GM18520 (cell line): ENCODE measurements at regions not wholly inside any gene's neighbourhood (a gene's known extent, or its start where the extent isn't known, plus 50 kb on each side); places are given as distances from the start of the nearest gene placed in this dataset.

Source experiments
- ATAC-seq: cut with Tn5 transposase; IDR thresholded peaks from one replicate; pipeline ENCODE4 v1.9.1; 2021; ENCODE audit not compliant: unreplicated experiment

DNA sequence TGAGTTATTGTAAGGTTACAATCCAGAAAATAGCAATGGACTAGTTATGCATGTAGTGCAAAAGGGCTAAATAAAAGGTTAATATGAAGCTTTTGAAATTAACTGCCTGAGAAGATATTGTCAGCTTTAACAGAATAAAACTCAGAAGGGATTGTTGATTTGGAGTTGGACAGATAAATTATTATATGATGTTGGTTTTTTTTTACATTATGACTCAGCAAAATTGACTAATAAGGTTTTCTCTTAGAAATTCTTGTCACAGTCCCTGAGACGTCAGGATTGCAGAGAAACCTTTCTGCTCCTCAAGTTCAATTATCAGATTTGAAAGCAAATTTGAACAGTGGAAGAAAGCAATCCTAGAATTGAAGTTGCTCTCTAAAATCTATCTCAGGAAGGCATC, 946.9 kb downstream of the CBLN2 start:
- ATAC-seq, result no peak

DNA sequence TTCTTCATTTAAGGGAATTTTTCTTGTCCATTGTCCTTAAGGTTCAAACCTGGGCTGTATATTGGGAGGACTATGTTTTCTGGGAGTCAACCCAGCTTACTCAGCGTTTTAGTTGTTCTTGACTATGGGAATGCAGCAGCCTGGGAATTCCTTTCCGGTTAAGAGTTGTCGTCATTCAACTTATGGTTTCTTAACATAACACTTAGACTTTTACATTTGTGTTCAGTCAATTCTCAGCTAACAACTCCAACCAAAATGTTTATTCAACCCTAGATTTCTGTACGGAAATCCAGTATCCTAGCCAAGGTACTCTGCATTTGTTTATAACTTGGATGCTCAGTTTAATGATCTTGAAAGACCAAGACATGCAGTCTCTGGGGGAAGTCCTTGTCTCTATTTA, 960.9 kb downstream of the CBLN2 start:
- no peak for ATAC-seq

- no peak for ATAC-seq
Observed at GRCh38 chr18:71554686-71555085, 989.5 kb downstream of the CBLN2 start.

DNA sequence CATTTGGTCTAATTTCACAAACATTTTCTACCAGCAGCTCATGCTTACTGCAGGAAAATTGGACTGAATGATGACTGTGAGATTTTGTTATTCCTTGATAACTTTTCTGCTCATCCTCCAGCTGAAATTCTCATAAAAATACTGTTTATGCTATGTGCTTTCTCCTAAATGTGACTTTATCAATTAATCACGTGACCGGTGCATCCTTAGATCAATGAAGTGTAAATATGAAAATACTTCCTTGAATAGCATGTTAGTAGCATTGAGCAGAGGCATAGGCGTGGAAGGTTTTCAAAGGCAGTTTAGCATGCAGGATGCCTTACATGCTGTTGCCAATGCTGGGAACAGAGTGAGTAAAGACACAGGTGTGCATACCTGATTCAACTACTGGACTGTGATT, 1002.5 kb downstream of the CBLN2 start:
- ATAC-seq, result no peak

GRCh38 chr18:71529703-71530303, 1014.3 kb downstream of the CBLN2 start:
- no peak for ATAC-seq

GRCh38 chr18:71523483-71524435, 1020.4 kb downstream of the CBLN2 start:
- no peak for ATAC-seq

GRCh38 chr18:71505526-71505925, 1038.6 kb downstream of the CBLN2 start:
- ATAC-seq, result no peak

DNA sequence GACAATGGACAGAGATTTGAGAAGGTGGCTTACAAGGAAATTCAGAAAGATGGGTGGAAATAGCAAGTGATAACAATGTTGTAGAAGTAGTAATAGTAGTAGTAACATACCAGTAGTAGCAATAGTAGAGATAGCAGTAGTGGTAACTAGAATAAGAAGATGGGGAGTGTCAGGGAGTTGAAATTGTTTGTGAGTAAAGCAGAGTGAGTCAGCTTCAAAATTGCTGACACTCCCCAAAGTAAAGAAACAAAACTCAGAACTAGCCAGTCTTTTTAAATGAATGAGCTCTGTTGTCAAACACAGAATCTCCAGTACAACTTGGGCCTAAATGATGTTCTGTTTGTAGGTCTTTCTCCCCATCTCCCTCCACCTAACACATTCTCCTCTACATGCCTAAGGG, 1040.9 kb downstream of the CBLN2 start:
- no peak for ATAC-seq

- no peak for ATAC-seq
Observed at GRCh38 chr18:71485611-71486010, 1058.5 kb downstream of the CBLN2 start.

DNA sequence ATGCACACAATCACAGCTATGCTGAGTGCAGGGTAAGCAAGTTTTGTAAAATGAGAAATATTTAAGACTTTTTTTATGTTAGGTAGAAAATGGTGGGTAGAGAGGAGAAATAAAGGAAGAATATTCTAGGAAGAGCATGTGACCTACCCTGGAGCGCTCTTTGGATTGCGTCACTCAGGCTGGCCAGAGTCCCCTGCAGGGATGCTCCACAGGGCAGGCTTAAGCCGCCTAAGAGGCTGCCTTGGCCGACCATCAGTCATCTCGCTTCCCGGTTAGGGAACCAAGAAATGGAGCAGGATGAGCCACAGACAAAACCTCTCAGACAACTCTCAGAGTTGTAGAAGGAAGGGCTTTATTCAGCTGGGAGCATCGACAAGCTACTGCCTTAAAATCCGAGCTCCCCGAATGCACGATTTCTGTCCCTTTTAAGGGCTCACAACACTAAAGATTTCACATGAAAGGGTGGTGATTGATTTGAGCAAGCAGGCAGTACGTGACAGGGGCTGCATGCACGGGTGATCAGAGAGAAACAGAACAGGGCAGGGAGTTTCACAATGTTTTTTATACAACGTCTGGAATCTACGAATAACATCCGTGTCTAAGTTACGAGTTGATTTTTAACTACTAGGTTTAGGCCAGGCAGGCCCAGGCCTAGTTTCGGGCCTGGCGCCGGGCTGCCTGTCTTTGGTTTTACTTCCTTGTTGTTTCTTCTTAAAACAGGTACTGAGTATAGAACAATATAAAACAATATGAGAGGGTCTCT, 1072.0 kb downstream of the CBLN2 start:
- no peak for ATAC-seq

DNA sequence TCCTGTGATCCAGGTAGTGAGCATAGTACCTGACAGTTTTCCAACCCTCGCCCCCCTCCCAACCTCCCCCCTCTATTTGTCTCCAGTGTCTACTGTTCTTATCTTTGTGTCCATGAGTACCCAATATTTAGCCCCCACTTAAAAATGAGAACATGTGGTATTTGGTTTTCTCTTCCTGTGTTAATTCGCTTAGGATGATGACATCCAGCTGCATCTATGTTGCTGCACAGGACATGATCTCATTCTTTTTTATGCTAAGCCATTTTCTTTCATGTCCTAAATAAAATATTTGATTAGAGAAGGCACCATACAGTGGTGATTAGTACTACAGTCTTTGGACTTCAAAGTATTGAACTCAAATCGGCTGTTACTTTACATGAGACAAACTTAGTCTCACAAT, 1087.9 kb downstream of the CBLN2 start:
- ATAC-seq, result no peak

DNA sequence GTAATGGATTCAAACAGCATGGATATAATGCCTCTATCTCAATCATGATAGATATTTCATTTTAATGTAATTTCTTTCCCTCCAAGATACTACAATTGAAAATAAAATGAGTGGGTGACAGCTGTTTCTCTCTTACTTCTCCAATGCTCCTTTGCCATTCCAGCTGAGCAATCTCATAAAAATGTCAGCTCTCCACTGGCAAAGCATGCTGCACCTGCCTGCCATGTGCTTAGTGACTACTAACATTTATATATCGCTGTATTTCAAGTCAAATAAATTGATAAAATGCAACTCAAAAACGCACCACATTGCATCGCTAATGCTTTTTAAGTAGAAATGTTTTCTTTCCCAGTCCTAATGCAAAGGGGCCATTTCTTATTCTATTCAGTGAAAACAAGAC, 1093.9 kb downstream of the CBLN2 start:
- no peak for ATAC-seq

DNA sequence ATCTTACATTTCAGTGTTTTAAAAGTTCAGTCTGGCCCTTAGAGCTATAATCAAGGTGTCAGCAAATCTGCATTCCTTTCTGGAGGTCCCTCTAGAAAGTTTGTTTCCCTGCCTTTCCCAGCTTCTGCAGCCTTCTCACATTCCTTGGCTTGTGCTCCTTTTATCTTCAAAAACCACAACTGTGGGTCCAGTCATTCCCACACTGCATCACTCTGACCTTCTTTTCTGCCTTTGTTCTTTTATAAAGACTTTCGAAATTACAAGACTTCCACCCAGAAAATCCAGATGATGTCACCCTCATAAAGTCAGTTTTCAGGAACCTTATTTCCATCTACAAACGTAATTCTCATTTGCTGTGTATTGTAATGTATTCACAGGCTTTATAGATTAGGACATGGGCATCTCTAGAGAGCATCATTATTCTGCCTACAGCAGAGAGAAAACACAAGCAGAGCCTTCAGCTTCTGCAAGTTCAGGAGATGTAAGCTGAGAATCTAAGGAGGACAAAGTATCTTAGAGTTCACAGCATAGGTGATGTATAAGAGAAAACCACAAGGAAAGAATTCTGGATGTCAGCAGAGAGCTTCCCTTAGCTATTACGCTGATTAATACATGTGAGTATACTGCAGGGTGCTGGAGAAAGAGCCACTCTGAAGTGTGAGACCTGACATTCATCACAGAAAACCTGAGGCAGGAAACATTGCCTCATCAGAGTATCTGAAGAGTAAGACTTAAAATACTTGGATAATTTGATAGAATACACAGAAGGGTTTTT, 1100.2 kb downstream of the CBLN2 start:
- ATAC-seq, result no peak

DNA sequence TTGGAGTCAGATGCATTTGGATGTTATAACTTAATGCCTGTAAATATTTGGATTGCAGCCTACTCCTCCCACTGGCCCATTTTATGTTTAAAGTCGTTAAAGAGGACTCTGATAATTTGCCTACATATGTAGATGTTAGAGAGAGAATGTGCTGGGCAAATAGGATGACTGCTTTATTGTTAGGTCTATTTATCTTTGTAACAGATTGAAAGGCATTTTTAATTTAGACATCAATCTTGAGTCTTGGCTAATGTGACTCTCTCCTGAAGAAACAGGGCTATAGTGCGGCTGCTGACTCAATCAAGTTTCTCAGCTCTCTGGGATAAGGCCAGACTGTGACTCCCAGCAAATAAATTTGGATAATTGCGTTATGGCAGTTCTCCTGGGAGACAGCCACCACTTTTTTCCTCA, 1101.4 kb downstream of the CBLN2 start:
- ATAC-seq, result no peak

- no peak for ATAC-seq
Observed at GRCh38 chr18:71441156-71441555, 1103.0 kb downstream of the CBLN2 start.

DNA sequence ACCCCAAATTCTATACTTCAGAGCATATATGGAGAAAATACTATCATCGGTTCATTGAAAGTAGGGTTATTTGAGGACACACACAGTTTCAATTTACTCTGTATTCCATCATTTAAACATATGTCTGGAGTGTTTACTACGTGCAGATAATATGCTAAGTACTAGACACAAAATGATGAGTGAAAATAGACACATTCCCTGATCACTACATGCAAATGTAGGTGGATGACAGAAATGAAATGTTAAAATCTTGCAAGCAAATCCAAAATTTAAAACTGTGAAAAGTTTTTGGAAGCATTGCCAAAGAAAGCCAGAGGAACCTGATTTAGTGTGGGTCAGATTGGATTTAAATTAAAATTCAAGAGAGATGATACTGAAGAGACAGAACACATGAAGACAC, 1106.6 kb downstream of the CBLN2 start:
- no peak for ATAC-seq

- ATAC-seq, result no peak
Observed at GRCh38 chr18:71433373-71433772, 1110.8 kb downstream of the CBLN2 start.

DNA sequence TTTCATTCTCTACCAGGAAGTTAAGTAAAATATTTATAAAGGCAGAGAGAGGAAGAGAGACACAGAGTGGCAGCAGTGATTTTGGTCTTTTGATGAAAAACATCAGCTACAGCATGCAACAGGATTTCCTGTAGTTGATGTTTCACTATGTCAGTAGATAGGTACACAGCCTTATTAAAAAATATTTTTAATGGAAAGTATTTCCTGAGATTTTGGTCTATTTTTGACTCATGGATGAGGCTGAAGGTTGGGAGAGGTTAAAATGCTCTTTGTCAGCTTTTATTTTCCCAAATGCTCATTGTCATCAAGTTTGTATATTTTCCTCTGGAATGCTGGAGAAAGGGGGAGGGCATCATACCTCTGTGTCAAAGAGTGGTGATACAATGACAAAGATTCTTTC, 1112.5 kb downstream of the CBLN2 start:
- ATAC-seq, result no peak

- no peak for ATAC-seq
Observed at GRCh38 chr18:71431171-71431570, 1113.0 kb downstream of the CBLN2 start.

DNA sequence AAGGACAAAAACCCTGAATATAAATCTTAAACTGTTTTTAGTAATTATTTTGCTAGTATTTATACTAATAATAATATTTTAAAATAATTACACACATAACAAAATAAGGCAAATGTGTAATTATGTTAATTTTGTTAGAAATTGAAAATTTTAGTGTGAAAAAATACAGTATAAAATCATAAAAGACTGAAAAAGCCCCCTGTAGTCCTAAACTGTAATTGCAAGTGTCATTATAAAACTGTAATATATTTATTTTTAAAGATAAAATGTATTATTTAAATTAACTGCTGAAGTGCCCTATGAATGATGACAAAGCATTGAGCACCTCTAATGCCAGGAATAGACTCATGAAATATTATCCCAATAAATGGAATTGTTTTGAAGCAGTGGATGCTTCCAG, 1117.7 kb downstream of the CBLN2 start:
- no peak for ATAC-seq
